ENCODE measurements at regions not wholly inside any gene's neighbourhood (a gene's known extent, or its start where the extent isn't known, plus 50 kb on each side); places are given as distances from the start of the nearest gene placed in this dataset.

DNA sequence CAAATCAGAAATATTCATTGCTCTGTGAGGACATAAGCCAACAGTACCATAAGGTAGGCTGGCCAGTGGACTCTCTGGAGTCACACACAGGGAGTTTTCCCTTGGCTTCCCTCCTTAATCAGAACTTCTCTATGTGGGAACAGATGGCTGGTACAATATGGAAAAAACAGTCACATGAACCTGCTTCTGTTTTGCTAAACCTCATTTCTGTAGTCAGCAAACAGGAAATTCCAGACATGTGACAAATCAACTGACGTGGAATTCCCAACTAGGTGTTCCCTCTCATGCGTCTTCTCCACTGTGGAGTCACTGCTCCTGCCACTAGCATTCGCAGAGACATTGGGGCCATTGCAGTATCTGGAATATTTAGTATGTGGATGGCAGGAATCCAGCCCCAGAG lies 617.6 kb downstream of the KIF4B start:
- 72% methylated on average over 3 of the region's 3 CpGs for WGBS
- Histone ChIP-seq H3K9me3 (ENCODE audit: control insufficient read depth in 4 of 4, low read length in 3 of 4) (no peaks in the 10 kb centered on the region), H3K27ac (ENCODE audit: low read depth in 1 of 2, low read length in 2 of 2) (no peak overlapping the region), H3K4me1 (ENCODE audit: control insufficient read depth in 4 of 4, insufficient read depth in 4 of 4, low read length in 3 of 4) (peaks cover 0 to 2% (median 0%) of the 10 kb centered on the region in 4 donors), H3K4me3 (ENCODE audit: low read depth in 1 of 3, low read length in 3 of 3) (no peak overlapping the region), H3K27me3 (ENCODE audit: control insufficient read depth in 4 of 4, insufficient read depth in 4 of 4, low read length in 3 of 4) (no peaks in the 10 kb centered on the region), H3K36me3 (ENCODE audit: control insufficient read depth in 4 of 4, insufficient read depth in 3 of 4, low read depth in 1 of 4, low read length in 3 of 4) (no peaks in the 10 kb centered on the region), H3K9ac (ENCODE audit: low read depth in 1 of 2, low read length in 2 of 2) (no peak overlapping the region)
- TF ChIP-seq FOXA2 (IDR thresholded peaks at IDR 0.05) (no peak), FOXA1 (IDR thresholded peaks at IDR 0.05) (no peak), NR2F2 (IDR thresholded peaks at IDR 0.05) (no peak), MAX (IDR thresholded peaks at IDR 0.05) (no peak), TAF1 (conservative IDR thresholded peaks at IDR 0.05) (no peak)
- TF ChIP-seq, protein P1, sequence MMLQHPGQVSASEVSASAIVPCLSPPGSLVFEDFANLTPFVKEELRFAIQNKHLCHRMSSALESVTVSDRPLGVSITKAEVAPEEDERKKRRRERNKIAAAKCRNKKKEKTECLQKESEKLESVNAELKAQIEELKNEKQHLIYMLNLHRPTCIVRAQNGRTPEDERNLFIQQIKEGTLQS (IDR thresholded peaks at IDR 0.05), result no peak
- DNase-seq (ENCODE audit: low spot score), result no peak

GRCh38 chr5:155633338-155633957 lies 619.9 kb downstream of the KIF4B start:
- Histone ChIP-seq H3K9ac (ENCODE audit: low read depth in 1 of 2, low read length in 2 of 2) (no peak overlapping the region), H3K9me3 (ENCODE audit: control insufficient read depth in 4 of 4, low read length in 3 of 4) (no peaks in the 10 kb centered on the region), H3K4me1 (ENCODE audit: control insufficient read depth in 4 of 4, insufficient read depth in 4 of 4, low read length in 3 of 4) (no peaks in the 10 kb centered on the region), H3K4me3 (ENCODE audit: low read depth in 1 of 3, low read length in 3 of 3) (no peak overlapping the region), H3K27ac (ENCODE audit: low read depth in 1 of 2, low read length in 2 of 2) (no peak overlapping the region), H3K27me3 (ENCODE audit: control insufficient read depth in 4 of 4, insufficient read depth in 4 of 4, low read length in 3 of 4) (no peaks in the 10 kb centered on the region), H3K36me3 (ENCODE audit: control insufficient read depth in 4 of 4, insufficient read depth in 3 of 4, low read depth in 1 of 4, low read length in 3 of 4) (no peaks in the 10 kb centered on the region)
- WGBS, result 89% methylated on average over 3 of the region's 3 CpGs
- DNase-seq (ENCODE audit: low spot score), result no peak
- TF ChIP-seq TAF1 (conservative IDR thresholded peaks at IDR 0.05), result no peak
- no peak for TF ChIP-seq RXRA (IDR thresholded peaks at IDR 0.05)
- no peak for TF ChIP-seq REST (IDR thresholded peaks at IDR 0.05)
- TF ChIP-seq, protein P2, sequence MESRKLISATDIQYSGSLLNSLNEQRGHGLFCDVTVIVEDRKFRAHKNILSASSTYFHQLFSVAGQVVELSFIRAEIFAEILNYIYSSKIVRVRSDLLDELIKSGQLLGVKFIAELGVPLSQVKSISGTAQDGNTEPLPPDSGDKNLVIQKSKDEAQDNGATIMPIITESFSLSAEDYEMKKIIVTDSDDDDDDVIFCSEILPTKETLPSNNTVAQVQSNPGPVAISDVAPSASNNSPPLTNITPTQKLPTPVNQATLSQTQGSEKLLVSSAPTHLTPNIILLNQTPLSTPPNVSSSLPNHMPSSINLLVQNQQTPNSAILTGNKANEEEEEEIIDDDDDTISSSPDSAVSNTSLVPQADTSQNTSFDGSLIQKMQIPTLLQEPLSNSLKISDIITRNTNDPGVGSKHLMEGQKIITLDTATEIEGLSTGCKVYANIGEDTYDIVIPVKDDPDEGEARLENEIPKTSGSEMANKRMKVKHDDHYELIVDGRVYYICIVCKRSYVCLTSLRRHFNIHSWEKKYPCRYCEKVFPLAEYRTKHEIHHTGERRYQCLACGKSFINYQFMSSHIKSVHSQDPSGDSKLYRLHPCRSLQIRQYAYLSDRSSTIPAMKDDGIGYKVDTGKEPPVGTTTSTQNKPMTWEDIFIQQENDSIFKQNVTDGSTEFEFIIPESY (IDR thresholded peaks at IDR 0.05), result no peak

- TF ChIP-seq SP1 (IDR thresholded peaks at IDR 0.05) (no peak), FOXA2 (IDR thresholded peaks at IDR 0.05) (no peak), REST (IDR thresholded peaks at IDR 0.05) (no peak), TAF1 (conservative IDR thresholded peaks at IDR 0.05) (no peak), HNF4G (IDR thresholded peaks at IDR 0.05) (no peak), MAX (IDR thresholded peaks at IDR 0.05) (no peak), JUND (IDR thresholded peaks at IDR 0.05) (no peak), RAD21 (IDR thresholded peaks at IDR 0.05) (no peak), YY1 (IDR thresholded peaks at IDR 0.05) (no peak), NR2F2 (IDR thresholded peaks at IDR 0.05) (no peak)
- TF ChIP-seq, protein P3, sequence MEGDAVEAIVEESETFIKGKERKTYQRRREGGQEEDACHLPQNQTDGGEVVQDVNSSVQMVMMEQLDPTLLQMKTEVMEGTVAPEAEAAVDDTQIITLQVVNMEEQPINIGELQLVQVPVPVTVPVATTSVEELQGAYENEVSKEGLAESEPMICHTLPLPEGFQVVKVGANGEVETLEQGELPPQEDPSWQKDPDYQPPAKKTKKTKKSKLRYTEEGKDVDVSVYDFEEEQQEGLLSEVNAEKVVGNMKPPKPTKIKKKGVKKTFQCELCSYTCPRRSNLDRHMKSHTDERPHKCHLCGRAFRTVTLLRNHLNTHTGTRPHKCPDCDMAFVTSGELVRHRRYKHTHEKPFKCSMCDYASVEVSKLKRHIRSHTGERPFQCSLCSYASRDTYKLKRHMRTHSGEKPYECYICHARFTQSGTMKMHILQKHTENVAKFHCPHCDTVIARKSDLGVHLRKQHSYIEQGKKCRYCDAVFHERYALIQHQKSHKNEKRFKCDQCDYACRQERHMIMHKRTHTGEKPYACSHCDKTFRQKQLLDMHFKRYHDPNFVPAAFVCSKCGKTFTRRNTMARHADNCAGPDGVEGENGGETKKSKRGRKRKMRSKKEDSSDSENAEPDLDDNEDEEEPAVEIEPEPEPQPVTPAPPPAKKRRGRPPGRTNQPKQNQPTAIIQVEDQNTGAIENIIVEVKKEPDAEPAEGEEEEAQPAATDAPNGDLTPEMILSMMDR (IDR thresholded peaks at IDR 0.05; ENCODE audit: low read depth, low read length, missing input control), result no peak
- H3K4me1 ChIP-seq (ENCODE audit: control insufficient read depth in 4 of 4, insufficient read depth in 4 of 4, low read length in 3 of 4), result no peaks in the 10 kb centered on the region
- no peak overlapping the region for H3K4me3 ChIP-seq (ENCODE audit: low read depth in 1 of 3, low read length in 3 of 3)
- no peaks in the 10 kb centered on the region for H3K27me3 ChIP-seq (ENCODE audit: control insufficient read depth in 4 of 4, insufficient read depth in 4 of 4, low read length in 3 of 4)
- no peaks in the 10 kb centered on the region for H3K36me3 ChIP-seq (ENCODE audit: control insufficient read depth in 4 of 4, insufficient read depth in 3 of 4, low read depth in 1 of 4, low read length in 3 of 4)
- WGBS, result 73% methylated on average over 2 of the region's 2 CpGs
- DNase-seq (ENCODE audit: low spot score), result no peak
- H3K27ac ChIP-seq (ENCODE audit: low read depth in 1 of 2, low read length in 2 of 2), result no peak overlapping the region
- no peaks in the 10 kb centered on the region for H3K9me3 ChIP-seq (ENCODE audit: control insufficient read depth in 4 of 4, low read length in 3 of 4)
- no peak overlapping the region for H3K9ac ChIP-seq (ENCODE audit: low read depth in 1 of 2, low read length in 2 of 2)
Observed at GRCh38 chr5:155649666-155650065, 636.1 kb downstream of the KIF4B start.

Measured in liver (tissue), 8 donors.